Gastroesophageal sphincter (tissue), 3 donors: ENCODE measurements at regions not wholly inside any gene's neighbourhood (a gene's known extent, or its start where the extent isn't known, plus 50 kb on each side); places are given as distances from the start of the nearest gene placed in this dataset.

ENCODE experiments used
- POLR2A ChIP-seq, 2 donors: fragments of 450-650 bp; IDR thresholded peaks; one replicate each; pipeline ENCODE4 v1.6.1; 2017; ENCODE audit warnings: antibody characterized with exemption in 2 of 2, mild to moderate bottlenecking in 2 of 2, moderate library complexity in 1 of 2
- TF ChIP-seq, protein P1 (sequence below), 4 experiments: fragments of 200-600 bp in 2 of 4; fragments of 450-650 bp in 2 of 4; sonication (generic) in 1 of 4; IDR thresholded peaks; one replicate each; pipeline ENCODE4 v1.5.1; 2017 to 2019; ENCODE audit warnings: antibody characterized with exemption in 4 of 4, mild to moderate bottlenecking in 2 of 4, moderate library complexity in 2 of 4

DNA sequence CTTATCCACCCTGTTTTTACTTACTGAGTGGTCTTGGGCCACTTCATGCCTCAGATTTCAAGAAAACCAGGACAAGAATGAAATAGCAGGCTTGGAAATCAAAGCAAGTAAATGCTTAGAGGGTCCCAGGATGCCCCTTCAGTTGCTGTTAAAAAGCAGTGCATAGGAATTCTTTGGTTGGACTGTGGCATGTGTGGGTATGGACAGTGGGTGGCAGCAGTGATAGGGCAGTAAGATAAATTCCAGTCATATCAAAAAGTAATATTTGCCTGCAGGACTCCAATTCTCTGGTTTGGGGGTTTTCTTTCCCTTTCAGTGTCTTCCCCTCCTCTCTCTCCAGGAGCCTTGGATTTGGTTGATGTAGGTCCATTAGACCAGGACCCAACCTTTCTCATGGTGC is 306.7 kb upstream of the CLINT1 start:
- TF ChIP-seq POLR2A (IDR thresholded peaks at IDR 0.05): no peak
- TF ChIP-seq, protein P1, sequence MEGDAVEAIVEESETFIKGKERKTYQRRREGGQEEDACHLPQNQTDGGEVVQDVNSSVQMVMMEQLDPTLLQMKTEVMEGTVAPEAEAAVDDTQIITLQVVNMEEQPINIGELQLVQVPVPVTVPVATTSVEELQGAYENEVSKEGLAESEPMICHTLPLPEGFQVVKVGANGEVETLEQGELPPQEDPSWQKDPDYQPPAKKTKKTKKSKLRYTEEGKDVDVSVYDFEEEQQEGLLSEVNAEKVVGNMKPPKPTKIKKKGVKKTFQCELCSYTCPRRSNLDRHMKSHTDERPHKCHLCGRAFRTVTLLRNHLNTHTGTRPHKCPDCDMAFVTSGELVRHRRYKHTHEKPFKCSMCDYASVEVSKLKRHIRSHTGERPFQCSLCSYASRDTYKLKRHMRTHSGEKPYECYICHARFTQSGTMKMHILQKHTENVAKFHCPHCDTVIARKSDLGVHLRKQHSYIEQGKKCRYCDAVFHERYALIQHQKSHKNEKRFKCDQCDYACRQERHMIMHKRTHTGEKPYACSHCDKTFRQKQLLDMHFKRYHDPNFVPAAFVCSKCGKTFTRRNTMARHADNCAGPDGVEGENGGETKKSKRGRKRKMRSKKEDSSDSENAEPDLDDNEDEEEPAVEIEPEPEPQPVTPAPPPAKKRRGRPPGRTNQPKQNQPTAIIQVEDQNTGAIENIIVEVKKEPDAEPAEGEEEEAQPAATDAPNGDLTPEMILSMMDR (IDR thresholded peaks at IDR 0.05): no peak
